Neural progenitor cell (in vitro differentiated cells): ENCODE measurements at regions not wholly inside any gene's neighbourhood (a gene's known extent, or its start where the extent isn't known, plus 50 kb on each side); places are given as distances from the start of the nearest gene placed in this dataset.

ENCODE experiments used
- DNase-seq: peaks from one replicate; pipeline ENCODE4 v3.0.0-alpha.2; 2016; ENCODE audit warnings: low spot score
- H2AFZ ChIP-seq: fragments of 200-600 bp; sonication (generic); replicated peaks from 2 replicates; pipeline ENCODE4 v1.6.1; 2016; ENCODE audit warnings: antibody characterized with exemption
- H3F3A ChIP-seq: fragments of 200-600 bp; sonication (generic); 2 replicates; pipeline ENCODE4 v1.6.1; 2016; ENCODE audit warnings: antibody characterized with exemption, low read depth
- H3K27ac ChIP-seq: fragments of 200-600 bp; sonication (generic); 2 replicates; pipeline ENCODE4 v1.5.1; 2016; ENCODE audit warnings: mild to moderate bottlenecking
- H3K27me3 ChIP-seq: fragments of 200-600 bp; sonication (generic); 2 replicates; pipeline ENCODE4 v1.6.1; 2016; ENCODE audit warnings: mild to moderate bottlenecking, moderate library complexity
- H3K36me3 ChIP-seq: fragments of 200-600 bp; sonication (generic); 2 replicates; pipeline ENCODE4 v1.5.1; 2016
- H3K4me1 ChIP-seq: fragments of 200-600 bp; sonication (generic); 2 replicates; pipeline ENCODE4 v1.6.1; 2016; ENCODE audit warnings: mixed run types
- H3K4me2 ChIP-seq: fragments of 200-600 bp; sonication (generic); 2 replicates; pipeline ENCODE4 v1.6.1; 2016
- H3K4me3 ChIP-seq: fragments of 200-600 bp; sonication (generic); 2 replicates; pipeline ENCODE4 v1.5.1; 2016
- H3K79me2 ChIP-seq: fragments of 200-600 bp; sonication (generic); 2 replicates; pipeline ENCODE4 v1.6.1; 2016; ENCODE audit warnings: low read depth
- H3K9ac ChIP-seq: fragments of 200-600 bp; sonication (generic); 2 replicates; pipeline ENCODE4 v1.6.1; 2016
- H3K9me3 ChIP-seq: fragments of 200-600 bp; sonication (generic); 2 replicates; pipeline ENCODE4 v1.5.1; 2016; ENCODE audit warnings: low read depth
- H4K20me1 ChIP-seq: fragments of 200-600 bp; sonication (generic); 2 replicates; pipeline ENCODE4 v1.6.1; 2016; ENCODE audit warnings: low read depth
- H3K27ac Mint-ChIP-seq: 3 replicates; pipeline ENCODE4 v1.8.0; 2021; ENCODE audit warnings: mixed read lengths
- H3K27me3 Mint-ChIP-seq: 2 replicates; pipeline ENCODE4 v1.8.0; 2022; ENCODE audit warnings: low read depth, mild to moderate bottlenecking, inconsistent platforms, moderate library complexity, mixed read lengths; ENCODE audit not compliant: insufficient read depth
- H3K36me3 Mint-ChIP-seq: 3 replicates; pipeline ENCODE4 v1.8.0; 2021; ENCODE audit warnings: mixed read lengths
- H3K4me1 Mint-ChIP-seq: 3 replicates; pipeline ENCODE4 v1.8.0; 2021; ENCODE audit warnings: mixed read lengths
- H3K4me3 Mint-ChIP-seq: 3 replicates; pipeline ENCODE4 v1.8.0; 2021; ENCODE audit warnings: mild to moderate bottlenecking, moderate library complexity, mixed read lengths
- H3K9me3 Mint-ChIP-seq: 3 replicates; pipeline ENCODE4 v1.8.0; 2020; ENCODE audit warnings: mixed read lengths
- CTCF ChIP-seq: fragments of 200-600 bp; sonication (generic); IDR thresholded peaks from 2 replicates; pipeline ENCODE4 v1.5.1; 2017; ENCODE audit warnings: antibody characterized with exemption, mild to moderate bottlenecking
- EZH2 ChIP-seq: fragments of 200-600 bp; sonication (generic); IDR thresholded peaks from 2 replicates; pipeline ENCODE4 v1.6.1; 2017; ENCODE audit warnings: antibody characterized with exemption, mild to moderate bottlenecking, moderate library complexity
- EZH2phosphoT487 ChIP-seq: fragments of 200-600 bp; sonication (generic); IDR thresholded peaks from 2 replicates; pipeline ENCODE4 v1.6.1; 2017; ENCODE audit warnings: antibody characterized with exemption

GRCh38 chr14:100413699-100414098, 90.6 kb downstream of the SLC25A47 start:
- Histone ChIP-seq H3K27me3 (no peaks in the 10 kb centered on the region), H2AFZ (no peak overlapping the region), H4K20me1 (no peaks in the 10 kb centered on the region), H3F3A (peaks cover 5% of the 10 kb centered on the region), H3K4me3 (no peak overlapping the region), H3K79me2 (no peaks in the 10 kb centered on the region), H3K4me2 (no peak overlapping the region), H3K4me1 (peaks cover 12% of the 10 kb centered on the region), H3K9ac (no peak overlapping the region), H3K36me3 (no peaks in the 10 kb centered on the region), H3K27ac (no peak overlapping the region), H3K9me3 (no peaks in the 10 kb centered on the region)
- Mint-ChIP-seq H3K4me3 (no peak overlapping the region), H3K36me3 (no peaks in the 10 kb centered on the region), H3K27me3 (peaks cover 5% of the 10 kb centered on the region), H3K27ac (no peak overlapping the region), H3K9me3 (no peaks in the 10 kb centered on the region), H3K4me1 (peaks cover 24% of the 10 kb centered on the region)
- DNase-seq, result no peak
- TF ChIP-seq EZH2 (no peak), CTCF (no peak), EZH2phosphoT487 (no peak)

- Histone ChIP-seq H4K20me1 (no peaks in the 10 kb centered on the region), H3K9ac (no peak overlapping the region)
- no peaks in the 10 kb centered on the region for H3K9me3 Mint-ChIP-seq
Measured at GRCh38 chr14:100415226-100415625, 92.1 kb downstream of the SLC25A47 start.

GRCh38 chr14:100416081-100416680, 93.0 kb downstream of the SLC25A47 start:
- Histone ChIP-seq H3K4me1 (no peaks in the 10 kb centered on the region), H3K27me3 (no peaks in the 10 kb centered on the region), H4K20me1 (no peaks in the 10 kb centered on the region), H3K27ac (no peak overlapping the region), H3K4me2 (no peak overlapping the region), H3K9me3 (no peaks in the 10 kb centered on the region), H3K79me2 (no peaks in the 10 kb centered on the region), H3K36me3 (no peaks in the 10 kb centered on the region), H3F3A (no peaks in the 10 kb centered on the region), H3K9ac (no peak overlapping the region), H2AFZ (no peak overlapping the region), H3K4me3 (no peak overlapping the region)
- Mint-ChIP-seq H3K4me1 (peaks cover 8% of the 10 kb centered on the region), H3K4me3 (no peak overlapping the region), H3K27ac (no peak overlapping the region), H3K36me3 (peaks cover 2% of the 10 kb centered on the region), H3K9me3 (no peaks in the 10 kb centered on the region), H3K27me3 (peaks cover 5% of the 10 kb centered on the region)
- no peak for DNase-seq
- TF ChIP-seq EZH2phosphoT487, result no peak
- no peak for TF ChIP-seq CTCF
- no peak for TF ChIP-seq EZH2

More at GRCh38 chr14:100415226-100415625, 92.1 kb downstream of the SLC25A47 start:
- Histone ChIP-seq H3K9me3 (no peaks in the 10 kb centered on the region), H3K4me3 (no peak overlapping the region), H3F3A (peaks cover 4% of the 10 kb centered on the region), H3K27me3 (no peaks in the 10 kb centered on the region), H2AFZ (no peak overlapping the region), H3K79me2 (no peaks in the 10 kb centered on the region), H3K27ac (no peak overlapping the region), H3K4me2 (no peak overlapping the region), H3K36me3 (no peaks in the 10 kb centered on the region), H3K4me1 (peaks cover 2% of the 10 kb centered on the region)
- no peak for DNase-seq
- peaks cover 11% of the 10 kb centered on the region for H3K4me1 Mint-ChIP-seq
- H3K27me3 Mint-ChIP-seq, result peaks cover 5% of the 10 kb centered on the region
- H3K27ac Mint-ChIP-seq, result peak overlapping the region; percentile 72
- no peak for TF ChIP-seq CTCF
- no peak for TF ChIP-seq EZH2
- TF ChIP-seq EZH2phosphoT487, result no peak
- no peak overlapping the region for H3K4me3 Mint-ChIP-seq
- H3K36me3 Mint-ChIP-seq, result peaks cover 2% of the 10 kb centered on the region
